AG04449 (cell line): ENCODE measurements at regions not wholly inside any gene's neighbourhood (a gene's known extent, or its start where the extent isn't known, plus 50 kb on each side); places are given as distances from the start of the nearest gene placed in this dataset.

Source experiments
- CTCF ChIA-PET: fragments of 350-600 bp; formaldehyde crosslinking; extraction: SDS; loops from one replicate; lab custom pipeline; 2021; ENCODE audit warnings: antibody characterized with exemption; lab: Yijun Ruan, JAX
- POLR2A ChIA-PET: fragments of 400-600, 350-600 bp; formaldehyde crosslinking; extraction: SDS; loops from one replicate; lab custom pipeline; 2020; ENCODE audit warnings: antibody characterized with exemption, inconsistent platforms; lab: Yijun Ruan, JAX
- DNase-seq: peaks from one replicate; pipeline ENCODE4 v3.0.0-alpha.2; 2010; ENCODE audit warnings: low read depth, low spot score
- H3K4me3 ChIP-seq: 2 replicates; pipeline ENCODE4 v1.5.1; 2011; ENCODE audit warnings: low read depth, mild to moderate bottlenecking, control low read depth, low read length
- CTCF ChIP-seq: IDR thresholded peaks from one replicate; pipeline ENCODE4 v1.5.1; 2011; ENCODE audit warnings: mild to moderate bottlenecking, moderate library complexity, low read length, control low read depth, inconsistent platforms; ENCODE audit not compliant: insufficient read depth; ENCODE audit errors: missing control alignments

- no peak overlapping the region for H3K4me3 ChIP-seq
- CTCF ChIA-PET: no interaction called here
- no peak for DNase-seq
- no peak for TF ChIP-seq CTCF
- POLR2A ChIA-PET: no interaction called here
These were observed 762.2 kb downstream of the ETS1 start for GRCh38 chr11:127825183-127825582.

- CTCF ChIA-PET: no interaction called here
- POLR2A ChIA-PET: no interaction called here
- no peak for TF ChIP-seq CTCF
- no peak for DNase-seq
- H3K4me3 ChIP-seq: no peak overlapping the region
These were observed 768.7 kb downstream of the ETS1 start for GRCh38 chr11:127818625-127819024.

GRCh38 chr11:127816962-127817361, 770.4 kb downstream of the ETS1 start:
- TF ChIP-seq CTCF: no peak
- POLR2A ChIA-PET: no interaction called here
- H3K4me3 ChIP-seq: no peak overlapping the region

GRCh38 chr11:127815331-127815730, 772.0 kb downstream of the ETS1 start:
- H3K4me3 ChIP-seq: no peak overlapping the region
- ChIA-PET CTCF (interaction anchor here (1.4 kb wide), 1 partner anchor 29 kb away, joined by 3 read pairs; no protein-coding TSS in a partner anchor), POLR2A (no interaction called here)
- DNase-seq: no peak
- TF ChIP-seq CTCF: no peak

More at GRCh38 chr11:127816962-127817361, 770.4 kb downstream of the ETS1 start:
- no peak for DNase-seq
- CTCF ChIA-PET: no interaction called here

GRCh38 chr11:127806501-127806900, 780.9 kb downstream of the ETS1 start:
- no peak overlapping the region for H3K4me3 ChIP-seq
- no peak for TF ChIP-seq CTCF
- CTCF ChIA-PET: no interaction called here
- POLR2A ChIA-PET: no interaction called here
- DNase-seq: no peak

- no peak for DNase-seq
- no peak overlapping the region for H3K4me3 ChIP-seq
- ChIA-PET CTCF (no interaction called here), POLR2A (no interaction called here)
- TF ChIP-seq CTCF: no peak
These were observed 781.6 kb downstream of the ETS1 start for GRCh38 chr11:127805771-127806170.
